Upper lobe of left lung (tissue), 6 donors: ENCODE measurements at regions not wholly inside any gene's neighbourhood (a gene's known extent, or its start where the extent isn't known, plus 50 kb on each side); places are given as distances from the start of the nearest gene placed in this dataset.

ENCODE experiments used
- ATAC-seq, 2 donors: fragments of 200-7000 bp; cut with Tn5 transposase; one replicate each; pipeline ENCODE4 v1.9.1; 2022; ENCODE audit warnings: mild to moderate bottlenecking in 2 of 2, moderate library complexity in 2 of 2; ENCODE audit not compliant: low FRiP score in 2 of 2
- DNase-seq, 2 donors: peaks; one replicate each; pipeline ENCODE4 v3.0.0-alpha.2; 2019 to 2020
- H3K27ac ChIP-seq, 4 donors: fragments of 200-600 bp; sonication (generic); one replicate each; pipeline ENCODE4 v1.5.1; 2016 to 2019
- H3K27me3 ChIP-seq, 4 donors: fragments of 200-600 bp; sonication (generic); one replicate each; pipeline ENCODE4 v1.5.1; 2017 to 2019
- H3K36me3 ChIP-seq, 4 donors: fragments of 200-600 bp; sonication (generic); one replicate each; pipeline ENCODE4 v1.5.1; 2016 to 2019
- H3K4me1 ChIP-seq, 4 donors: fragments of 200-600 bp; sonication (generic); one replicate each; pipeline ENCODE4 v1.5.1; 2018 to 2019
- H3K4me3 ChIP-seq, 4 donors: fragments of 200-600 bp; sonication (generic); one replicate each; pipeline ENCODE4 v1.5.1; 2017 to 2019; ENCODE audit warnings: mild to moderate bottlenecking in 2 of 4, moderate library complexity in 1 of 4
- H3K9me3 ChIP-seq, 4 donors: fragments of 200-600 bp; sonication (generic); one replicate each; pipeline ENCODE4 v1.5.1; 2018 to 2019
- CTCF ChIP-seq, 6 experiments: fragments of 450-650 bp in 4 of 6; fragments of 200-600 bp in 2 of 6; sonication (generic) in 2 of 6; IDR thresholded peaks; one replicate each; pipeline ENCODE4 v1.5.1; 2016 to 2019; ENCODE audit warnings: antibody characterized with exemption in 6 of 6
- EP300 ChIP-seq, 4 donors: sonication (generic); formaldehyde crosslinking; IDR thresholded peaks; one replicate each; pipeline ENCODE4 v1.5.1; 2017; ENCODE audit warnings: antibody characterized with exemption in 4 of 4, control low read depth in 2 of 4
- POLR2A ChIP-seq, 4 donors: fragments of 450-650 bp; IDR thresholded peaks; one replicate each; pipeline ENCODE4 v1.5.1; 2016 to 2017; ENCODE audit warnings: antibody characterized with exemption in 4 of 4, mild to moderate bottlenecking in 2 of 4
- POLR2AphosphoS5 ChIP-seq, 2 donors: sonication (generic); formaldehyde crosslinking; IDR thresholded peaks; one replicate each; pipeline ENCODE4 v1.5.1; 2017; ENCODE audit warnings: antibody characterized with exemption in 2 of 2
- WGBS, 2 donors: methylation state at CpG; one replicate each; pipeline ENCODE4 v1.1.5; 2017 to 2018; 5-methylcytosine and 5-hydroxymethylcytosine counted together
- donor health status: DM: no; HTN: no; CAD: no; lungs with moderate emphysema.
- donor health status: DM: no; HTN: yes; CAD: no; lungs with severe emphysema.

- H3K9me3 ChIP-seq, result no peaks in the 10 kb centered on the region
- no peaks in the 10 kb centered on the region for H3K27me3 ChIP-seq
- DNase-seq (no peak), ATAC-seq (no peak)
- H3K4me3 ChIP-seq, result no peak overlapping the region
- no peaks in the 10 kb centered on the region for H3K36me3 ChIP-seq
- no peaks in the 10 kb centered on the region for H3K4me1 ChIP-seq
- 90 to 92% methylated on average over 4 of the region's 4 CpGs for WGBS, 2 donors
- TF ChIP-seq POLR2A (IDR thresholded peaks at IDR 0.05), result no peak
- no peak for TF ChIP-seq POLR2AphosphoS5 (IDR thresholded peaks at IDR 0.05)
- TF ChIP-seq CTCF (IDR thresholded peaks at IDR 0.05), result no peak
- TF ChIP-seq EP300 (IDR thresholded peaks at IDR 0.05), result no peak
- no peak overlapping the region for H3K27ac ChIP-seq
These were observed 329.1 kb downstream of the SAMD5 start for GRCh38 chr6:147837540-147837939.

- Histone ChIP-seq H3K4me3 (no peak overlapping the region), H3K9me3 (no peaks in the 10 kb centered on the region), H3K4me1 (no peaks in the 10 kb centered on the region), H3K27ac (no peak overlapping the region), H3K36me3 (no peaks in the 10 kb centered on the region), H3K27me3 (no peaks in the 10 kb centered on the region)
- no peak for TF ChIP-seq POLR2A (IDR thresholded peaks at IDR 0.05)
- TF ChIP-seq EP300 (IDR thresholded peaks at IDR 0.05), result no peak
- no peak for TF ChIP-seq CTCF (IDR thresholded peaks at IDR 0.05)
- TF ChIP-seq POLR2AphosphoS5 (IDR thresholded peaks at IDR 0.05), result no peak
- DNase-seq (no peak), ATAC-seq (no peak)
- WGBS, 2 donors, result 33 to 53% methylated on average over 2 of the region's 2 CpGs
These were observed 331.5 kb downstream of the SAMD5 start for GRCh38 chr6:147839708-147840610.

- H3K9me3 ChIP-seq, result no peaks in the 10 kb centered on the region
- H3K27me3 ChIP-seq, result no peaks in the 10 kb centered on the region
- 24 to 45% methylated on average over 1 of the region's 1 CpG for WGBS, 2 donors
- DNase-seq, result no peak
- no peak overlapping the region for H3K4me3 ChIP-seq
- ATAC-seq, result no peak
- TF ChIP-seq POLR2A (IDR thresholded peaks at IDR 0.05) (no peak), CTCF (IDR thresholded peaks at IDR 0.05) (no peak), EP300 (IDR thresholded peaks at IDR 0.05) (no peak), POLR2AphosphoS5 (IDR thresholded peaks at IDR 0.05) (no peak)
- H3K27ac ChIP-seq, result no peak overlapping the region
- no peaks in the 10 kb centered on the region for H3K4me1 ChIP-seq
- no peaks in the 10 kb centered on the region for H3K36me3 ChIP-seq
These were observed 333.2 kb downstream of the SAMD5 start for GRCh38 chr6:147841547-147842148.

GRCh38 chr6:147849401-147850330, 341.2 kb downstream of the SAMD5 start:
- no peak overlapping the region for H3K4me3 ChIP-seq
- no peak for ATAC-seq
- no peak overlapping the region for H3K27ac ChIP-seq
- no peaks in the 10 kb centered on the region for H3K27me3 ChIP-seq
- H3K4me1 ChIP-seq, result no peaks in the 10 kb centered on the region
- 62 to 69% methylated on average over 10 of the region's 10 CpGs for WGBS, 2 donors
- no peaks in the 10 kb centered on the region for H3K9me3 ChIP-seq
- no peak for DNase-seq
- TF ChIP-seq POLR2A (IDR thresholded peaks at IDR 0.05), result no peak
- TF ChIP-seq POLR2AphosphoS5 (IDR thresholded peaks at IDR 0.05), result no peak
- TF ChIP-seq CTCF (IDR thresholded peaks at IDR 0.05), result no peak
- TF ChIP-seq EP300 (IDR thresholded peaks at IDR 0.05), result no peak
- H3K36me3 ChIP-seq, result no peaks in the 10 kb centered on the region
